DMS53 treated with DMSO at 0.1 percent for 48 hours (cell line): ENCODE measurements at regions not wholly inside any gene's neighbourhood (a gene's known extent, or its start where the extent isn't known, plus 50 kb on each side); places are given as distances from the start of the nearest gene placed in this dataset.

ENCODE experiments used
- DNase-seq: peaks from one replicate; lab custom pipeline; 2025; ENCODE audit not compliant: unreplicated experiment; lab: John Stamatoyannopoulos, UW

DNA sequence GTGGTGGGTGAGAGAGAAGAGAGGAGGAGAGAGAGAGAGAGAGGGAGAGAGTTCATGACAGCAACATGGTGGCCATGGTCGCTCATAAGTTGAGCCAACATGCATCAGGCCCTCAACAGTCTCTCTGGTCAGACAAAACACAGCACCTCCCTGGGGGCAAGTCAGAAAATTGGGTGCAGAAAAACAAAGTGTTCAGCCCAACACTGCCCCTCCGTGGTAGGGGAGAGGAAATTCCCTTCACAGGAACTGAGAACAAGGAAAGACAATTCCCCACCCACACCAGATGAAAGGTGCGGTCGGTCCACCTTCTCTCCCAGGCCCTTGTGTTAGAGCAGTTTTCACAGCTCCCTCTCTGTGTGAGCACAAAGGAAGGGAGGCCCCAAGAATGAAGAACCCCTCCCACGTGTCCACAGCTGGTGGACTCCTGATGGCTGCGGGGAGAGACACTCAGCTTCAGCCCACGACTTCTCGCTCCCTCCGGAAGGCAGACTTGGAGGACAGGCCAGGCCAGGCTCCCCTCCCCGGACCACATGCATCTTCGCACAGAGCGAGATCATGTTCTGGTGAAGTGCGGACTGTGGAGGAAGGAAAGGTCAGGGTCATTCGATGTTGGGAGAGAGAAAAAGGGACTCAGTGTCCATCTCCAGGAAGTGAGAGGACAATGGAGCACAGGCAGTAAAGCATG is 181.7 kb downstream of the ANAPC1 start:
- DNase-seq: peak; percentile 69

DNA sequence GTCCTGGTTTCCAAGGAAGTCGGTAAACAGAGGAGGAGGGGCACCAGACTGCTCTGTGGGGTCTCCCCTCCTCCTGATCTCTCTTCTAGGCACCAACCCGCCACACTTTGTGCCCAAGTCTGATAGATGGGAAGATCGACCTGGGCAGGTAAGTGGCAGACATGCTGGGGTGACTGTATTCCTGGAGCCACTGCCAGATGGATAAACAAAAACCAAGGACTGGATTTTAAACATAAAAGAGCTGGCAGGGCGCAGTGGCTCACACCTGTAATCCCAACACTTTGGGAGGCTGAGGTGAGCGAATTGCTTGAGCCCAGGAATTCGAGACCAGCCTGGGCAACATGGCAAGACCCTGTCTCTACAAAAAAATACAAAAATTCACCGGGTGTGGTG is 181.2 kb downstream of the ANAPC1 start:
- no peak for DNase-seq

DNA sequence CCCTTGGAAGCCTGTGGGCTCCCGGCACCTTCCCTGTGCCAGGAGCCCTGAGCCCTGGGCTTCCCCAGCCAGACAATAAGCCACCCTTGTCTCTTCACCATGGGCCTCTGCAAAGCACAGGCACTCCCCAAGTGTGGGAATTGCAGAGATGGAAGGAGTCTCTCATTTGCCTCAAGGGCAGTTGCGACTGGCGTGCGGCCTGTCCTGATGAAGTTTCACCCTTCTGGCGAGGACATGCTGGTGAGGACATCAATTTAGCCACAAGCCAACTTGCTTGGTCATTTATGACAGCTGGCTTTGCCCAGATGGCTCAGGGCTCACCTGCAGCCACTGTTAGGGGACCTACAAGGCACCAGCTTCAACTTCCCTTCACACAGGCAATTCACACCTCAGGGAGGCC is 180.2 kb downstream of the ANAPC1 start:
- no peak for DNase-seq

- DNase-seq: no peak
Measured at GRCh38 chr2:111704246-111704645, 179.7 kb downstream of the ANAPC1 start.

- no peak for DNase-seq
Measured at GRCh38 chr2:111705239-111705638, 178.8 kb downstream of the ANAPC1 start.

DNA sequence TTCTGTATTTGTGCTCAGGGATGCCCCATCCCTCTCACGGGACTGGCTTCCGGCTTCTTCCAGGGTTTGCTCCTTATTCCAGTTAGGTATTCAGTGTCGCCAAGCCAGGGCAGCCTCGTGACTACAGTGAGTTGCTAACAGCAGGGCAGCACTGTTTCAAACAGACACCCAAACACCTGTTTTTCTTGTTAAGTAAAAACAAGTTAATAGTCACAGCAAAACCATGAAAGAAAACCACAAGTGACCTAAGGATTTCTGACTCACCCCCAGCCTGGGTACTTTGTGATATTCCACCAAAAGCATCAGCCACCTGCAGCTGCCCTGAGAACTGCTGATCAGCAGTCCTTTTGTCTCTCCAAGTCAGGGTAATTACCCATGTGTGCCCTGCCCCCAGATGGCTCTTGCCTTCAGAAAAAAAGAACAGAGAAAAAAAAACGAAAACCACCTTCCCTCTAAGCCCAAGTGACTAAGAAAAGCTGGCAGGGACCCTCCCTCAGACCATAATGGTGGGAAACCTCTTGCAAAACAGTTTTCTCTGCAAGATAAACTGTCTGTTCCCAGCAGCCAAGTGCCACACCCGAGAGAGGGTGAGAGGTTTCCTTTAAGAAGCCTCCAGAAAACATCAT is 178.2 kb downstream of the ANAPC1 start:
- DNase-seq: peak; percentile 33

- DNase-seq: no peak
Measured at GRCh38 chr2:111706481-111707001, 177.5 kb downstream of the ANAPC1 start.

DNA sequence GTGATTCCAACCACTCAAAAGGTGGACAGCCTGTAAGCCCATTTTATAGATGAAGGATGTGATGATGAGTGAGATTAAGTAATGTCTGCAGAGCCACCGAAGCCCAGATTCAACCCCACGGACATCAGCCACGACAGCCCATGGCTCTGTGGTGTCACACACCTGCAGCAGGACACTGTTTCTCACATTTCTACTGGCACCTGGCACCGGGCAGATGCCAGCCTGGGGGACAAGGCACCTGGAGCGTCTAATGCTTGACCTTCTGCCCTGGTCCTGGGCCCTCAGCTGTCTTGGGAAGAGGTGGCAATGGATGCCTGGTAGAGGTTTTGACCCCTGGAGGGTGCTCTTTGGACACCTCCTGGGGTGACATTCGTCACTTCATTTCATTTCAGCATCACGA is 176.3 kb downstream of the ANAPC1 start:
- DNase-seq: no peak

DNA sequence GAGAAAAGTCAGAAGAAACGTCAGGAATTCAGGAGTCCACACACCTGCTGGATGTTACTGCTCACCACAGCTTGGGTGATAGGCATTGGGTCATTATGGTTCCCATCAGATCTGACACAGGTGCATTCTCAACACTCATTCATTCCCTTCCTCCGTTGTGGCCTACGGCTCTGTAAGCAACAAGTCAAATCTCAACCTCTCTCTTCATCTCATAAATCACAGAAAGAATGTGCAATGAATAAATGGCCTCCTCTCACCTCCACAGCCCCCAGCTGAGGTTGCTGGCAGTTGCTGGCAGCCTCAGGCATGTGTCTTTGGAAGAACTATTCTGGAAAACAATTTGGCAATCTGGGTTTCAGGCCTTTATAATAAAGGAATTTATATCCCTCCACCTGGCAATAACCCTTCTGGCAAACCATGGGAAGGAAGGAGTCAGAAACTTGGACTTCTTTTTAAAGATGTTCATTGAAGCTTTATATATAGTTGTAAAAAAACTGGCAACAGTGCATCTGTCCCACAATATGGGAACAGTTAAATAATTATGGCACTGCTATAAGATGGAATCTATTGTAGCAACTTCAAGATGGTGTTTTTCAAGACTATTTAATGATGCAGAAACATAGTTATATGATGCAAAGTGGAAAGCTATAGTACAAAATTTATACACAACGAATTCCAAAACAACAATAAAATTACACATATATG is 175.4 kb downstream of the ANAPC1 start:
- DNase-seq: no peak

GRCh38 chr2:111709321-111709720 is 174.7 kb downstream of the ANAPC1 start:
- no peak for DNase-seq

- no peak for DNase-seq
Measured at GRCh38 chr2:111710085-111710484, 173.9 kb downstream of the ANAPC1 start.

DNA sequence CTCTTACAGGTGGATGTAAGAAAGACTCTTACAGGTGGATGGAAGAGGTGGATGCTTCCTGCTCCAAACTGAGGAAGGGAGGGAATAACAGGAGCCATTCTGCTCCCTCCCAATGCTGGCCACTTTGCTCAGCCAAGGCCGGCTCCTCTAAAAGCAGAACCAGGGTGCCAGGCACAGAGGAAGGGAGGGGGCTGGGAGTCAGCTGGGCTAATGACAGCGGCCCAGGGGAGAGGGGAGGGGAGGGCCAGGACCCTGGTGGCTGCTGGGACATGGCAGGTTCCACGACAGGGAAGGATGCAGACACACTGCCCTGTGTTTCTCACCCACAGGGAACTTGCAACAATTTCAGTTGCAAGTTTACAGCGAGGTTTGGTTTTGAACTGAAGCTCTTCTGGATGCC is 173.4 kb downstream of the ANAPC1 start:
- DNase-seq: no peak

DNA sequence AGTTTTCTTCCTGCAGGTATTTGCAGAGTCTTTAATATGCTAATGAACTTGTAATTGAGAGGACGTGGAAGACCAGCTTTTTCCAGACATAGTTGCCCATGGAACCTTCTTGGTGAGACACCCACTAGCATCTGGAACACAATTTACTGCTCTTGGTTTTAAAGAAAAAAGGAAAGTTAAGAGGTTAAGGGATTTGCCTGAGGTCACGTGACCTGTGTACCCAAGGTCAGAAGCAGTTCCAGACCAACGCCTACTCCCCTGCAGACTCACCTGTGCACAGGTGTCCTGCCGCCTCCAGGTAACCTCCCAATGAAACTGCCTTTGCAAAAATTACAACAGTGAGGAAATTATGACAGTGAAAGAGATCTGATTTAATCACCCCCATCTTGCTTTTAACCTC is 172.7 kb downstream of the ANAPC1 start:
- no peak for DNase-seq

DNA sequence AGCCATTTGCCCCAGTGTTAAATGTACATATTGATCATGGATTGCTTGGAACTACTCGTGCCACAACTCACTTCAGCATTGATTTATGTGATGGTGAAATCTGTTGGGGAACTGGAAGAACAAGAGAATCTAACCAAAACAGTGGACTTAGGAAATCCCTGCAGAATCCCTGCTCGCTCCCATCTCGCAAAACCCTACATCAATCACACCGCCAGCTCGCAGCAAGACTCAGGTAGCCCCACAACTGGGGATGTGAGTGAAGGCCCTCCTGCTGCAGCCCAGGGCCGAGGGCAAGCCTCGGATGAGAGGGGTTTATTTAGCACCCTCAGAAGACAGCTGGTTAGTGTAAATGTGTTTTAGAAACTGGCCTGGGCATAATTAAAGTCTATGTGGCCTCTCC is 171.6 kb downstream of the ANAPC1 start:
- no peak for DNase-seq

- DNase-seq: no peak
Measured at GRCh38 chr2:111712940-111713515, 171.0 kb downstream of the ANAPC1 start.

DNA sequence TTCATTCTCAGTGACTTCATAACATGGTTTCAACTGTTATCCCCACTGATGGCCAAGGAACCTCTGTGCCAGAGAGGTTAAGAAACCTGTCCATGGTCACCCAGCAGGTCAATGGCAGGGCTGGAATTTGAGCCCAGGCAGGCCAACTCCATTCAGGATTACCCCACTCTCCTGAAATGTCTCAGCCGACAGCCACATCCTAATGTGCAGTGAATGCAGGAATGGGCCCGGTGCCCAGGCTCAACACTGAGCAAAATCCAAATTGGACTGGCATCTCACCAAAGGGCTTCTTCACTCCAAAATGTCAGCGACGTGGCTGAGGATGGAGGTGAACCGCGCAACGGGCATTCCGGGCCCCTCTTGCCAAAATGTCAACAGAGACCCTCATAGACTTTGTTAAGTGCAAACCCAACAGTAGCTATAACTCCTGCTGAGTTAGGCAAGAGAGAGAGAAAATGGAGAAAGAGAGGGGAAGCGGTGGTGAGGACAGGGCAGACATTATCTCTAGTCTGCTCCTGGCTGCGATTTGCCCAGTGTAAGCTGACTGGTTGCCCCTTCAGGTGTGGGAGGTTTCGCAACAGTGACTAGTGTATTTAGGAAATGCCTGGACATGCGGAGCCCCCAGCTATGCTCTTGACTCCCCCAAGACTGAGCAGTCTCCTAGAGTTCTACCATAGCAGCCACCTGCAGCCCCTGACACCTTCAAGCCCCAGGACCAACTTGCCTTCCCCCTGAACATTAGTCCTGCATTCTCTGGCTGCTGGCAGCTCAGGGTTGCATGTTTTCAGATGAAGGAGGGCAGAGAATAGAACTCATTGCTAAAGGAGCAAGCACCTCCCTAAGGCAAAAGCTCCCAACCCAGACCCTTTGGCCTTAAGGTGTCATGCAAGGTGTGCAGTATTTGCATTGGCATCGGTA is 167.7 kb downstream of the ANAPC1 start:
- no peak for DNase-seq

DNA sequence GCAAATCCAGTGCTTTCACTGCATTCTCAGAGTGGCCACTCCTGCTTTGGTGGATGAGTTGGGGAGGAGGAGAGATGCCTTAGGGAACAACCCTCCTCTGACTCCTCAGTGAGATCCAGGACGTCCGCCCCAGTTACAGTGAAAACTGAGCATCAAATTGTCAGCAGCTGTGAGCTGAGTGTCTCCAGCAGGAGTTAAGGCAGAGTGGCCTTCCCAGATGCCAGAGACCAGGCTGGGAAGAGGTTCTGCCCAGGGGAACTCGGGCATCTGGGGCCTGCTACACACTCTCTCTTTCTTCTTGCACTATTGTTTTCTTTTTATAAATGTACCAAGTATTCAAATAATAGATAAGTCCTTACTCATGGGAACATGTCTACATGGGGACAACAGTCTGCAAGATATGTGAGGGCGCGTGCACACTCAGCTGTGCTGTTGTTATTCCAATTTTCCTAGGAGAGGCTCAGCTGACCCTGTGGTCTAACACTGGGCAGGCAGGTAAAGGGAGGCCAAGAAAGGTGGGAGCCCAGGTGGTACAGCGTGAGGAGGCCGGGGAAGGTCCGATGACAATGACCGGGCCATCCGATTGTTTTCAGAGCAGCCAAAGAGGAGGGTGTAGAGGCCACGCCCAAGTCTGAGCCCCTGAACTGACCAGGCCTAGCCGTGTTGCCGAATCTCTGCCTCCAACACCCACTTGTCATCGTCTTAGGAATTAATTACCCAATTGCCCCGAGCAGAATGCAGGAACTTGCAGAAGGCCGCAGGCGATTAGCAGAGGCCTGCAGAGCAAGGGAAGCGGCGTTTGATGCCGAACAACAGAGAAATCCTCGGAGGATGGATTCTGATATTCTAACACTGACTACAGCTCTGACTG is 166.9 kb downstream of the ANAPC1 start:
- DNase-seq: no peak
